ENCODE measurements at regions not wholly inside any gene's neighbourhood (a gene's known extent, or its start where the extent isn't known, plus 50 kb on each side); places are given as distances from the start of the nearest gene placed in this dataset.

DNA sequence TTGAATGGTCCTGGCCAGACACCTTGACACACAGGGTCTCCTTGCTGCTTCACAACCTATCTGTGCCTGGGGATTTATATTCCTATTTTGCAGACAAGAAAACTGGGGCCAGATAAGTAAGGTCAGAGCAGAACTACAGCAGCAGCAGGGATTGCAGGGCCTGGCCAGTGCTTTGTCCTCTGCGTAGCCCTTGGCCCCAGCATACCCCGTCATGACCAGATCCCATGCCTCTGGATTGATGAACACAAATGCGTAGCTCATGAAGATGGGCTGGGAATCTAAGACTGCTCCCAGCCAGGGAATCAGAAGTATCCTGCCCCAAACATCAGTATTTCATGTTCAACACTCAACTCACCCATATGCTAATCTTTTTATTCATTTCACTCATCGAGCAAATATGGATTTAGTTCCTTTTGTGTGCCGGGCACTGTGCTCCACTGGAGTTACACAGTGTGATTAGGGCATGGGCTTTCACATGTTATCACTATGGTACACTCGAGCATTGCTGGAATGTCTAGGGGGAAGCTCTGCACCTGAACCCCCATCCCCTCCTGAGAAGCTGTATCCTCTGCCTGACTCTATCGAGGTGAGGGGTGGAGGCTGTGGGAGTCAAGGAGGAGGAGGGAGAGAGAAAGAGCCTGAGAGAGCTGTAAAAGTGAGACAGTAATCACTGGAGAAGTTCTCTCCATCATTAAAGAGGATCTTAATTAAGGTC, 143.3 kb downstream of the CYP26B1 start:
- TF ChIP-seq EZH2 (IDR thresholded peaks at IDR 0.05; ENCODE audit: low read depth), result no peak
- TF ChIP-seq, protein P1, sequence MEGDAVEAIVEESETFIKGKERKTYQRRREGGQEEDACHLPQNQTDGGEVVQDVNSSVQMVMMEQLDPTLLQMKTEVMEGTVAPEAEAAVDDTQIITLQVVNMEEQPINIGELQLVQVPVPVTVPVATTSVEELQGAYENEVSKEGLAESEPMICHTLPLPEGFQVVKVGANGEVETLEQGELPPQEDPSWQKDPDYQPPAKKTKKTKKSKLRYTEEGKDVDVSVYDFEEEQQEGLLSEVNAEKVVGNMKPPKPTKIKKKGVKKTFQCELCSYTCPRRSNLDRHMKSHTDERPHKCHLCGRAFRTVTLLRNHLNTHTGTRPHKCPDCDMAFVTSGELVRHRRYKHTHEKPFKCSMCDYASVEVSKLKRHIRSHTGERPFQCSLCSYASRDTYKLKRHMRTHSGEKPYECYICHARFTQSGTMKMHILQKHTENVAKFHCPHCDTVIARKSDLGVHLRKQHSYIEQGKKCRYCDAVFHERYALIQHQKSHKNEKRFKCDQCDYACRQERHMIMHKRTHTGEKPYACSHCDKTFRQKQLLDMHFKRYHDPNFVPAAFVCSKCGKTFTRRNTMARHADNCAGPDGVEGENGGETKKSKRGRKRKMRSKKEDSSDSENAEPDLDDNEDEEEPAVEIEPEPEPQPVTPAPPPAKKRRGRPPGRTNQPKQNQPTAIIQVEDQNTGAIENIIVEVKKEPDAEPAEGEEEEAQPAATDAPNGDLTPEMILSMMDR (conservative IDR thresholded peaks at IDR 0.05), result no peak

Measured in PC-9 (cell line).